Fibroblast of mammary gland (primary cell): ENCODE measurements at regions not wholly inside any gene's neighbourhood (a gene's known extent, or its start where the extent isn't known, plus 50 kb on each side); places are given as distances from the start of the nearest gene placed in this dataset.

Source experiments
- DNase-seq: peaks from one replicate; pipeline ENCODE4 v3.0.0-alpha.2; 2010; ENCODE audit warnings: low read depth
- H3K4me3 ChIP-seq: 2 replicates; pipeline ENCODE4 v1.5.1; 2011; ENCODE audit warnings: low read depth, mild to moderate bottlenecking, low read length, moderate library complexity; ENCODE audit not compliant: control insufficient read depth
- CTCF ChIP-seq: conservative IDR thresholded peaks from 2 replicates; pipeline ENCODE4 v1.5.1; 2011; ENCODE audit warnings: low read depth, low read length, inconsistent platforms; ENCODE audit not compliant: control insufficient read depth, insufficient read depth

GRCh38 chr13:21796775-21797514 is 126.1 kb downstream of the FGF9 start:
- TF ChIP-seq CTCF: no peak
- no peak overlapping the region for H3K4me3 ChIP-seq
- no peak for DNase-seq

GRCh38 chr13:21797736-21798135 is 126.9 kb downstream of the FGF9 start:
- no peak for TF ChIP-seq CTCF
- DNase-seq: no peak
- no peak overlapping the region for H3K4me3 ChIP-seq

GRCh38 chr13:21798181-21798580 is 127.3 kb downstream of the FGF9 start:
- no peak overlapping the region for H3K4me3 ChIP-seq
- DNase-seq: no peak
- TF ChIP-seq CTCF: no peak

GRCh38 chr13:21799671-21800070 is 128.8 kb downstream of the FGF9 start:
- no peak for TF ChIP-seq CTCF
- DNase-seq: no peak
- no peak overlapping the region for H3K4me3 ChIP-seq

GRCh38 chr13:21800837-21801616 is 130.2 kb downstream of the FGF9 start:
- no peak for TF ChIP-seq CTCF
- DNase-seq: no peak
- no peak overlapping the region for H3K4me3 ChIP-seq

GRCh38 chr13:21805733-21806132 is 134.9 kb downstream of the FGF9 start:
- DNase-seq: no peak
- no peak for TF ChIP-seq CTCF
- H3K4me3 ChIP-seq: no peak overlapping the region

GRCh38 chr13:21812192-21812626 is 141.3 kb downstream of the FGF9 start:
- no peak for TF ChIP-seq CTCF
- no peak overlapping the region for H3K4me3 ChIP-seq
- no peak for DNase-seq
